ENCODE measurements at regions not wholly inside any gene's neighbourhood (a gene's known extent, or its start where the extent isn't known, plus 50 kb on each side); places are given as distances from the start of the nearest gene placed in this dataset.

GRCh38 chr5:135654761-135655467 lies 76.1 kb upstream of the CXCL14 start:
- TF ChIP-seq EZH2 (IDR thresholded peaks at IDR 0.05; ENCODE audit: low read depth, low read length, severe bottlenecking) (no peak), POLR2AphosphoS5 (IDR thresholded peaks at IDR 0.05; ENCODE audit: low read depth, low read length) (no peak), CREB1 (IDR thresholded peaks at IDR 0.05) (no peak), CTCF (IDR thresholded peaks at IDR 0.05; ENCODE audit: control extremely low read depth in 1 of 3, insufficient read depth in 1 of 3, low read depth in 1 of 3, low read length in 3 of 3) (no peak), GABPA (IDR thresholded peaks at IDR 0.05; ENCODE audit: borderline replicate concordance, insufficient read depth, low read length) (no peak), RNF2 (IDR thresholded peaks at IDR 0.05; ENCODE audit: borderline replicate concordance, low read depth, low read length, missing control alignments, poor library complexity, severe bottlenecking) (no peak), CHD1 (IDR thresholded peaks at IDR 0.05; ENCODE audit: low read depth, low read length) (no peak), KDM1A (IDR thresholded peaks at IDR 0.05; ENCODE audit: borderline replicate concordance, low read length) (no peak)

All from H1 (cell line).